ENCODE measurements at regions not wholly inside any gene's neighbourhood (a gene's known extent, or its start where the extent isn't known, plus 50 kb on each side); places are given as distances from the start of the nearest gene placed in this dataset.

DNA sequence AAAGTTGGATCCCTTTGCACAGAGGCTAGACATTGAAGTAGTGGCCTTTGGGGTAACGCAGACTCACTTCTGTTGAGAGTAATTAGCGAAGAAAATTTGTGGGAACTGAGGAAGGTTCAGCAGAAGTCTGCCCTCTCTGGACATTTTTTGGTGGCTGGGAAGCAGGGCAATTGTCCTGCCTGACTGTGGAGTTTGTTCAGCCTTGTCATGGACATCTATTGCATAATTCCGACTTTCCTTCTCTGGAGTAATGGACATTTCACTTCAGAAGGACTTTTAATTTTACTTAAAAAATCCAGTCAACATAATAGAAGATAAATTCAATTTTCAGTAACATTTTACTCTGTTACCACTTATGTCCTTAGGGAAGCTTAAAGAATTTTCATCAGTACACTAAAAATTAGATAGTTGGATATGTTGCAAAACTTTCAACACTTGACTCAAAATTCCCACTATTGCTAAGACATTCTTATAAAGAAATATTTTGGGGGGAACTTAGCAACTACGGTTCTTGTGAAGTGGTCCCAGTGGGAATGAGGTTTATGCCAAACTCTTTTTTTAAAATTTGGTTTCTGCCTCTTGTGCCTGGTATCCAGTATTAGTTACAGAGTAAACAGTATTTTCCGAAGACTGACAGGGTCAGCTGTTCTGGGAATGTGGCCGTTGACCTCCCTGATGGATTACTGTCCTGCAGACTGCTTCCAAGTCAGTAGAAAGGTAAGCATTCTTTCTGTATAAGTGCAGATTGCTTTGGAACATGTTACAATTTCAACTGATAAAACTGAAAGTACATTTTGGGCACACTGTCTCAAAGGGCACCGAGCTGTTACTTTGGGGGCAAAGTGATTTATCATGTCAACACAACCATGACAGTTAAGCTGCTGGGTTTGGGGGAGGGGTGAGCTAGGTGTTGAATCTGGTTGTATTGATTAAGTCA, 100.6 kb upstream of the MLIP start:
- DNase-seq, result no peak

DNA sequence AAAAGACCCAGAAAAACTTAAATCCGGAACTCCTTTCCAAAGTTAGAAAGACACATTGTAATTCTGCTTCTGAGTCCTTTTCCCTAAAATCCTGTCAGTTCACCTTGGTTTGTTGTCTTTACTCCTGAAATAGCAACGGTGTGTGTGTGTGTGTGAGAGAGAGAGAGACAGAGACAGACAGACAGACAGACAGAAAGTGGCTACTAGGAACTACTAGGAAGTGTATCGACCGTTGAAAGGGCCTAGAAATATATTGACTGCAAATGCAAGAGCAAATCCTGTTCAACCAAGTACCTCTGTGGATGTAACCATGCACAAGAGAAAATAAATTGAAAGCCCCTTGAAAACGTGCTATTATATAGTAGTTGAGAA, 100.0 kb upstream of the MLIP start:
- DNase-seq, result no peak

DNA sequence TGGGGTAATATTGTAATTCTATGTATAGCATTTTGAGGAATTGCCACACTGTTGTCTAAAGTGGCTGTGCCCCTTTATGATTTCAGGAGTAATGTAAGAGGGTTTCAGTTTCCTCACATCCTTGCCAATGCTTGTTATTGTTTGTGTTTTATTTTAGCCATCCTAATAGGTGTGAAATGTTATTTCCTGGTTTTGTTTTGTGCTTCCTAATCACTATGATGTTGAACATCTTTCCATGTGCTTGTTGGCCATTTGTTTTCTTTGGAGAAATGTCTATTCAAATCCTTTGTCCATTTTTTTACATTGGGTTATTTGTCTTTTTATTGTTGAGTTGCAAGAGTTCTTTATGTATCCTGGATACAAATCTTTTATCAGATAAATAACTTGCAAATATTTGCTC, 97.3 kb upstream of the MLIP start:
- no peak for DNase-seq

DNA sequence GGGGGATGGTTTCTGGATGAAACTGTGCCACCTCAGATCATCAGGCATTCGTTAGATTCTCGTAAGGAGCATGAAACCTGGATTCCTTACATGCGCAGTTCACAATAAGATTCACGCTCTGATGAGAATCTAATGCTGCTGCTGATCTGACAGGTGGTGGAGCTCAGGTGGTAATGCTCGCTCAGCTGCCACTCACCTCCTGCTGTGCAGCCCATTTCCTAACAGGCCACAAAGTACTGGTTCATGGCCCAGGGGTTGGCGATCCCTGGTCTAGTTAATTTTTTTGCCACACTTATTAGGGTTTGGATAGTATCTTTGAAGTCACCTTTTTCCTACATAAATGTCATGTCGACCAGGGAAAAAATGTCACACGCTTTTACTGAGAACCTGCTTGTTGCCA, 96.8 kb upstream of the MLIP start:
- no peak for DNase-seq

DNA sequence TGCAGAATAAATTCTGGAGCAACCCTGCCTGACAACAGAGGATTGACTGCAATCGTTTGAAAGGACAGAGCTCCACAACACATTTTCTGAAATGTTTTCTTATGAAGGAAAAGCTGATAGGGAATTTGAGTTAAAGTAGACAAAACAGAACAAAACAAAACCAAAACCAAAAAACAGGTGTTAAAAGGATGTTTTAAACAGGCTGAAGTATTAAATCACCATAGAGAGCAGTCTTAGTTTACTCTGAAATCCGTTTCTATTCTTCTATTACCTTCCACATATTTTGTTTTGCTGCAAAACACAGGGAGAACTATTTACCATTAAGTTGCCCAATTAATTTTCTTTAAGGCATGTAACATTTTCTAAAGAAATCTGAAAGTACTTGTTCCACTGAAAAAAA, 93.4 kb upstream of the MLIP start:
- no peak for DNase-seq

DNA sequence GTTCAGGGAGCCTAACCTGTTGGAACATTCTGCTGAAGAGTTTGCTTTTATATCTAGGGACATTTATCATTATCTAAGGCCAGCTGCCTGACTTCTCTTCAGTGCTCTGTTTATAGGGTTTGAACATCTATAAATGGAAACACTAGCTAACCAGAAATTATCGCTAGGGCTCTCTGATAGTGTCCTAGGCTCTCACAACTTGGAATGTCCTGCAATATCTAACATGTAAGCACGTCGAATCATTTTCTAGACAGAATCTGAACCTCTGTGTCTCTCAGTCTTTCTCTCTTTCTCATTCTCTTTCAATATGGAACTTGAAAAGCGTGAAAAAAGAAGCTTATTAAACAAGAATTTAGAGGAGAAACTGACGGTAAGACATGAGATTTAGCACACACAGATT, 92.5 kb upstream of the MLIP start:
- no peak for DNase-seq

DNA sequence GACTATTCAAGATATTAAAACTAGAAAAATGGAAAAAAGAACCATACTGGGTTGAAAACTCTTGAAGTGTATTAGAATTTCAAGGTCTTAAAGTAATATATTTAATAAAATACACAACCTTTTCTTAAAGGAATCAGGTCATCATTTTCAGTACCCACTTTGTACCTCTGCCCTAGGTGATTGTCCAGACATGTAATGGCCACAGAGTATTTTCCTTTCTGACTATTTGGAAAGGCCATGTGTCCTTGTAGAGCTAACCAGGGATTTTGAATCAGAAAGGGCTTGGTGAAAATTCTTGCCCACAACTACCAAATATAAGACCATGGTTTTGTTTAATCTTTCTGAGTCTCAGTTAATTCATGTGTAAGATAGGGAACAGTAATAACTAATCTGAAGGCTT, 91.4 kb upstream of the MLIP start:
- DNase-seq, result no peak

DNA sequence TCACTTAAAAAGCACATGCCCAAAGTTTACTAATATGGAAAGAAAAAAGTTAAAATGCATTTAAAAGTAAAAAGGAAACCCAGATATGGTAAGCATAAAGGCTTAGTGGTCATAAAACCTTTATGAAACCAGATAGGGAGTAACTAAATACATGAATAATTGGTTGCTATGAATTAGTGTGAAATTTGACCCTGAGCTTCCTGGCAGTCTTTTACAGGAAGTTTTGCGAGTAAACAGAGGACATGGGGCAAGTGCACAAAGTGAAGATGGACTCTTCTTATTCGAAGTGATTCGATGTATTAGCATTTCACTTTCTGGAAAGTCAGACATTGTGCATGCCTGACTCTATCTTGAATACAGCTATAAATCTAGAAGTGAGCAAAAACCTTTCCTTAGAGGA, 90.9 kb upstream of the MLIP start:
- DNase-seq, result no peak

DNA sequence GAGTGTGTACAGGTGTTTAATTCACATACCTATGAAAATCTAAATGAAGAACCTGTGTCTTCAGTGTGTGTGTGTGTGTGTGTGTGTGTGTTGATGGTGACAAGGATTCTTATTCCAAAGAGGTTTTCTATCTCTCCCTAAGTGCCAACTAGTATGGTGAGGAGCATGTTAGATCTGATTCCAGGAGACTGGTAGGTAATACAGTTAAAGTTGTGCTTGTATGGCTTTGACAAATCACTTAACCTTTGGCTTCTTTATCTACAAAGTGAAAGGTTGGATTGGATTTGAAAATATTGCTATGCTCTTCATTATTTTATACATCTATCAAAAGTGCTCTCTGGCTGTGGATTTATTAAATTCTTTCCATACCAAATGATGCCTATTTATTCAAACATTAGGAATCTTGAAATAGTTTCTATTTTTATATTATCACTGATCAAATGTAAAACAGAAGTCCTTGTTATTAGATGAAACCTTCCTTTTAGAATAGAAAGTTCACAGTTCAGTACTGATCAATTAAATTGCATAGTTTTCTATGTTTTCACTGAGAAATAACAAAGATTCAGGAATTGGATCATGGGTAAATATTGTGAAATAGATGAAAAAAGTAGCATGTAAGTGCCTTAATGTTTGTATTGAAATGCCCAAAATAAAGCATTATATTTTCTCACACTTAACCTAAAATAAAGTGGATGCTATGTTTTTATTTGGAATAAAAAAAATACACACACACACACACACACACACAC, 84.4 kb upstream of the MLIP start:
- DNase-seq, result no peak

DNA sequence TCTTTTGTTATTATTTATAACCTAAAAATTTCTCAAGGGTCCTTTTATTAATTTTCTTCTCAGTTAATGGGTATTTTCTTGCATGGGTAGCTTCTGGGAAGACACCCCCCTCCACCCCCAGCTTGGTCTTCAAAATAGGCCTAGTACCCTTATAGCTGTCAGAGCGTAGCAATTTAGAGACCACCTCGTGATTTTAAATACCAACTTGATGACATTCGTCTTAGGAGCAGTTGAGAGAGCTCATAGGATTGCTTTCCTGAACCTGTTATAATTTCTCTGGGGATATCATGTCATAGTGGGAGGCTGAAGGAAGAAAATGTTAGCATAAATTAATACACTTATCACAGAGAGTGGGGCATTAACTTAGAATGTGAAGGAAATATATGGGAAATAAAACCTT, 83.1 kb upstream of the MLIP start:
- DNase-seq, result no peak

DNA sequence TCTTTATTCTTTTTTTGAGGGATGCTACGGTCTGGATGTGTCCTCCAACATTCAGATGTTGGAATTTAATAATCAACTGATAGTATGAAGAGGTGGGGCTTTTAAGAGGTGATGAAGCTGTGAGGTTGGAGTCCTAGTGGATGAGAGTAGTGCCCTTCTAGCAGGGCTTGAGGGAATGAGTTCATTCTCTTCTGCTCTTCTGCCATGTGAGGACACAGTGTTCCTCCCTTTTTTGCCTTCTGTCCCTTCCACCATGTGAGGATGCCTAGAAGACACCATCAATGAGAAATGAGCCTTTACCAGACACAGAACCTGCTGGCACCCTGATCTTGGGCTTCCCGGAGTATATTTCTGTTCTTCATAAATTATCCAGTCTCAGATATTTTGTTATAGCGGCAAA, 82.1 kb upstream of the MLIP start:
- no peak for DNase-seq

DNA sequence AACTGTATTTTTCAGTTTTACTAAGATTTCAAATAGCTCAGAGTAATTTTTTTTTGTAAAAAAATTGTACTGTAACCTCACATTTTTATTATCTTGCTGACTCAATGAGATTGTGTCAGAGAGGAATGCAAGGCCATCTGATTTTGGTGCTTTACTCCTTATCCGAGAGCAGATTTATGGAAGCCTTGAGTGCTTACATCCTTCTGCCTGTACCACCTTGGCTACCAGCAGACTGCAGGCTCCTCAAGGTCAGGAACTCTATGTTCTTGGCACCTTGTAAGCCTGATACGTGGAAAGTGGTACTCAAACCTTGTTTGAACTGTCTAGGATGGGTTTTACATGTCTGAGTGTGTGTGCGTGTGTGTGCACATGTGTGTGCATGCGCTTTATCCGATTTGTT, 80.1 kb upstream of the MLIP start:
- DNase-seq, result no peak

DNA sequence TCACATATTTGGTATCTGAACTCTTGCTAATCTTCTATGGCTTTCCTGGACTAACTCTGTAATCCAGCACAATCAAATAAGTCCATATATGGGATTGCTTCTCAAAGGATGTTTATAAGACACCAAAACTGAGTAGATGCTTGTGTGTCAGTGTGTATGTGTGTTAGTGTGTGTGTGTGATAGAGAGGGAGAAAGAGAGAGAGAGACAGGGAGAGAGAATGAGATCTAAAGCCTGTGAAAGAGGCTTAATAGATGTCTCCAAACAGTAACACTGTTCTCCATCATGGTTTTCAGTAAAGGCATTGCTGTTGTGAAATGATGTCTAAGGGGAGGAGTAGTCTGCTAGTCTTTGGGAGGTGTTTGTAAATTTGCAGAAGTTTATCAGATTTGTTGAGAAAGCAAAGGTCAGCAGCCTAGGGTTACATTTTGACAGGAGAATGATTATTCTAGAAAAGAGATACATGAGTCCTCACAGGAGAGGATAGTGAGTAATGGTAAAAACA, 73.9 kb upstream of the MLIP start:
- no peak for DNase-seq

DNA sequence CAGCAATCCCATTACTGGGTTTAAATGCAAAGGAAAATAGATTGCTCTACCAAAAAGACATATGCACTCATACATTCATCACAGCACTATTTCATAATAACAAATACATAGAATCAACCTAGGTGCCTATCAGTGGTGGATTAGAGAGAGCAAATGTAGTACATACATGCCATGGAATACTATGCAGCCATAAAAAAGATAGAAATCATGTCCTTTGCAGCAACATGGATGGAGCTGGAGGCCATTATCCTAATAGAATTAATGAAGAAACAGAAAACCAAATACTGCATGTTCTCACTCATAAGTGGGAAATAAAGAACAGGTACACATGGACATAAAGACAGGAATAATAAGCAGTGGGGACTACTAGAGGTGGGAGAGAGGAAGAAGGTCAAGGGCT, 70.7 kb upstream of the MLIP start:
- DNase-seq, result no peak

DNA sequence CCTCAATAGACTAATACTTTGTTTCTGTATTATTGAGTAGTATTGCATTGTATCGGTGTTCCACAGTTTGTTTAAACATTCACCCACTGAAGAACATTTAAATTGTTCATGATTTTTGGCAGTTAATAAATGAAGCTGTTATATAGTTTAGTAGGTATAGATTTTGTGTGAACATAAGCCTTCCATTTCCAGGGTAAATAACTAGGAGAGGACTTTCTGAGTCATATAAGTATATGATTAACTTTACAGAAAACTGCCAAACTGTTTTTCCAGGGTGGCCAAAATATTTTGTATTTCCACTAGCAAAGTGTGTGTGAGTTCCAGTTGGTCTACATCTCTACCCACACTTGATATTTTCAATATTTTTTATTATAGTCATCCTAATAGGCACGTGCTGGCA, 70.0 kb upstream of the MLIP start:
- no peak for DNase-seq

DNA sequence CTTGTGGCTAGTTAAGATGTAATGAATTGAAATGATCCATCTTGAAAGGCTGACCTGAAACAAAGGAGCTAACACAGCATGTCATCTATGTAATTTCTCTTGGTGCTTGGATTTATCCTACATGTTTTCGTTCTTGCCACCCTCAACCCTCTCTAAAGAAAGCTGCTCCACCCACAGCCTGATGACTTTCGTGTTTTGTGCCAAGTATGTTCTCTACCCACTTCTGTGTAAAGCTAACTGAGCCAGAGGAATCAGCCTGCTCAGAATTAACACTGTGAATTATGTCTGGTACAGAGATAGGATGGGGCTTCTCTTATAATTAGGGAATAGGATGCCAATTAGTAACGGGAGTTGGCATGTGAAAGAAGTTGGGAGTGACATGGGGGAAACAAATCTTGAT, 67.9 kb upstream of the MLIP start:
- no peak for DNase-seq

DNA sequence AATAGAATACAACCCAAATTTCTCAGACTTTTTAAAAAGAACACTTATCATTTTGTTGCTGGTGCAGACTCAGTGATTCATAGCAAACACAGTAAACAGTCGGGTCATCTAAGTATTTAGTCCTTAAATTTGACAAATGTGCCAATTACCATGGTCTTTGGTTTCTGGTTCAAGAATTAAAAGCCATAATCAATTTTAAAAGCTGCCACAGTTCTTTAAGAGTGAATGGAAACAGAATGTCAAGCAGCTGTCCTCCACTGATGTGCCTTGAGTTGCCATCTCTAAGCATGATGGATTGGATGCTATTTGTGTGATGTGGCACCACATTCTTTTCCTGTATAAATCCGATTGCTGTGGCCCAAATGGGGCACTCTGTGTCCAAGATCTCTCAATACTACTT, 67.2 kb upstream of the MLIP start:
- no peak for DNase-seq

DNA sequence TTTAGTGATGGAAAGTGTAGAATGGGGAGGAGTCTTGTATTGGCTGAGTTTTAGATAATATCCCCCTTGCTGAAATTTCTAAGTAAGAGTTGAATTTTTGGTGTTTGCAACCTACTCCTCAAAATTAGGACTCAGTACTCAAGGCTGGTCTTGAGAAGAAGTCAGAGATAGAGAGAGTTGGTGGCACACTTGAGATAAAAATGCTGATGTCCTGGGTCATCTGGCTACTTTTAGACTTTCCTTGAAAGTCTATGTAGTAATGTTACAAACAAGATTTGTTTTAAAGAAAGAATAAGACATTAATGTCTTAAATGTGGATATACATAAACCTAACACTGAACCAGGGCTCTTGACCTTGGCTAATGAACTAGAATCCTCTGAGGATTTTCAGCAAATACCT, 62.5 kb upstream of the MLIP start:
- no peak for DNase-seq

DNA sequence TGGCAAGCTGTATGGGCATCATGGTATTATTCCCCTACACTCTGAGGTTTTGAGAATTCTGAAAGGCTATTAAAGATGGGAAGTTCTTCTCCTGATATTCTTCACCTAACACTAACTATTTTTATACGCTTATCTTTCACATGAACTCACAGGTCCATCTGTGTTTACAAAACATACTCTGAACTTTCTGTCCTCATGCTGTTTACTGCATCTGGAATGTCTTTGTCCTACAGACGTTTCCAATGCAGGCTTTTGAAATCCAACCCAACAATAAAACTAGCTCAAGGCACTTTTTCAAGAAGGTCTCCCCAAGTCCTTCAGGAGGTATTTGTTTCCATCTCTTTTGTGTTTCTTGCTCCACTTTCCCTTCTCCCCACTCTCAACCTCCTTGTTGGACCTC, 60.5 kb upstream of the MLIP start:
- no peak for DNase-seq

DNA sequence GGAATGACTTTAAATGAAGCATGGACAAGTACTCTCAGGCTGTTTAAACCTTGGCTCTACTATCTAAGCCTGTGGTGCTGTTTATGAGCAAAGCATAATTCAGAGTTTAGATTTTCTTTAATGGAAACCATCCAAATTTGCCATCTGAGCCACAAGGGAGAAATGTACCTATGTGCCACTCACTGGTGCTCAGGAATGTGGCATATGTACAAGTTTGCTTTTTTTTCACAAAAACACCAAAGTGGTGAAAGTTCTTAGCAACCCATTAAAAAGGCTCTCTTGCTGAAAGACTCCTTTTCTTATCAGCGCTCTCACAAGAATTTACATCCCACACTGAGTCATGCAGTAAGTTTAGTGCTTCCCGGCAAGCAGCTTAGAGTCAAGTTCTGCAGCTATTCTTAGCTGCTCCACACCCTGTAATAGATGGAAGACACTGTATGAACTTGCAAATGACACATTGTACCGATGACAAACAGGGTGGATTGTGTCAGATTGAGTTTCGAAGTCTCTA, 57.3 kb upstream of the MLIP start:
- DNase-seq, result no peak

DNA sequence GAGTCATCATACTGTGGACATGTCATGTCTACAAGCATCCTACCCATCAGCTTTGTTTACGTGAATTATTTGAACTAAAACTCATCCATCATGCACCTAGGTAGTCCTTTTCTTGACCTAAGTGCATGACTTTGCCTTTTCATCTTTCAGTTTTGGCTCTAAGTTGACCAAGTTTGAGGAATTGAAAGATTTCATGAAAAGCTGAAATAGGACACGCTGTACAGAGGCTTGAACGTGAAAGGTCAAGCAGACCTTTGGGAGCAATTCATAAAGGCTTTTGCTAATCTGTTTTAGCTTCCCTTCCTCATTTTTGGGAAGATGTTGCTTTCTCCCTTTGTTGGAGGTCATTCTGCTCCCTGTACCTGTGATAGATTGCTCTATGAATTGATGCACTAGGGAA, 55.1 kb upstream of the MLIP start:
- no peak for DNase-seq

DNA sequence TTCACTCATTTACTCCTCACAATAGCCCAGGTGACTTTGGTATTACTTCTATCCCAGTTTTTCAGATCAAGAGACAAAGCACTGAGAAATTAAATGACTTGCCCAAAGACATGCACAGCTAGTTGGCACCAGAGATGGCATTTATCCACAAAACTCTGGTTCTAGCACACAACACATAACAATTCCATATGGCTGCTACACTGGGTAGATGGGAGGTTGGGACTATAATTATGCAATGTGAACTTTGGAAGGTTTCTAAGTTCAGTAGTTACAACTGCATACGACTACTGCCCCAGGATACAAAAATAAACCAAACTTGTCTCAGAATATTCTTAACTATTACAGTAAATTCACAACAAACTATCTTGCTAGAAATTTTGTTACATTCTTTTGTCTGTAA, 54.2 kb upstream of the MLIP start:
- no peak for DNase-seq

DNA sequence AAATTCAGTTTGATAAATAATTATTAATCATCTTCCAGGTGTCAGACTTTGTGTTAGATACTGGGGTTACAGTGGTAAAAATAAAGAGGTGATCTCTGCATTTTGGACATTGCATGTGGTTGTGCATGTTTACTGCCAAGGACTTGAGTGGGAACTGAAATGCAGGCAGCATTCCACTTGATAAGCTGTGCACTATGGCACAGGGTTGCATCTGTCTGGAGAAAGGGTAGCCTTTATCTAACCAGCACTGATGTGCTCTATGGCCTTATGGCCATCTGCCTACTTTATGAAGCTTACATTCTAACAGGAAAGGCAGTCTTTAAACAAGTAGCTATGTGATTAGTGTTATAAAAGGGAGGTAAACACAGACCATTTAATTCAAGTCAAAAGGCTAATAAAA, 53.0 kb upstream of the MLIP start:
- no peak for DNase-seq

DNA sequence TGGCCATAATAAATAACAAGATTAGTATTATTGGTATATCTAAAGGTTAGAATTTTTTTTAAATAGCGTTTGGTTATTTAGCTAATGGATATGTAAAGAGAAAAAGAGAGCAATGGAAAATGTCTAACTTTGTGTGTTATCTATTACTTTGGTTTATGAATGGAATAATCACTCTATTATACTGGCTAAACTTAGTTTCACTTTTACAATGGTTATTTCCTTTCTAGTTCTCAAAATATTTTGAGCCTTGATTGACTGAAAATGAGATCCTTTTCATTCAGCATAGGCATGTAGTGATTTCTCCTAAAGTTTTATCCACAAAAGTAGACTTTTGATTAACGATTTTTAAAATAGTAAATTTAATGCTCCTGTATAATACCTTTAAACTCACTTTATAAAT, 51.6 kb upstream of the MLIP start:
- DNase-seq, result no peak
